ENCODE measurements at regions not wholly inside any gene's neighbourhood (a gene's known extent, or its start where the extent isn't known, plus 50 kb on each side); places are given as distances from the start of the nearest gene placed in this dataset.
"Not testable (repeated sequence)": the region's sequence is repeated elsewhere in the genome, so short reads cannot be mapped to it uniquely, and the experiment has no call there.

- H3K27me3 ChIP-seq (ENCODE audit: low read depth); H3K27ac ChIP-seq (replicated peaks); H3K4me3 ChIP-seq; intact Hi-C loops (cut with micrococcal nuclease); H3K36me3 ChIP-seq; H3K4me1 ChIP-seq; DNase-seq: not testable (repeated sequence)
- H3K9me3 ChIP-seq (replicated peaks) = peaks cover 18% of the 10 kb centered on the region
Measured at GRCh38 chr4:49618436-49618835, 632.4 kb downstream of the CWH43 start.

- DNase-seq; H3K27me3 ChIP-seq (ENCODE audit: low read depth); H3K36me3 ChIP-seq; H3K4me1 ChIP-seq; intact Hi-C loops (cut with micrococcal nuclease); H3K27ac ChIP-seq (replicated peaks); H3K4me3 ChIP-seq: not testable (repeated sequence)
- peaks cover 21% of the 10 kb centered on the region for H3K9me3 ChIP-seq (replicated peaks)
Measured at GRCh38 chr4:49626478-49626877, 640.4 kb downstream of the CWH43 start.
